ENCODE measurements at regions not wholly inside any gene's neighbourhood (a gene's known extent, or its start where the extent isn't known, plus 50 kb on each side); places are given as distances from the start of the nearest gene placed in this dataset.
"Not testable (repeated sequence)": the region's sequence is repeated elsewhere in the genome, so short reads cannot be mapped to it uniquely, and the experiment has no call there.

DNA sequence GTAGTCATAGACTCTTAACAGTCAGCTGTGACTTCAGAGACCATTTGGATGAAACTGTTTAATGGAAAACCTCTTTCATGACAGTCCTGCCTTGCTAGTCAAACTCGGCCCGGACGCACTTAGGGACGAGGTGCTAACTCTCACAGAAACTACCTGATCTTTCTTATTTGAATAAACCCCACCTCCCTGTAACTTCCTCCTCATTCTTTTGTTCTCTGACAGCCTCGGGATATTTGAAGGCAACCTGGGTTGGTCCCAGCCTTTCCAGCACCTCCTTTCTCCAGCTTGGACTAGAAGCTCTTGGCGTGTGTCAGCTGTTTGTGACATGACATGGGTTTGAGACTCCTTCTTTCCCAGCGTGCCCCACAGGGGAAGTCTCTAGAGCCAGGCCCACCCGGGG, 175.3 kb upstream of the EXOC2 start:
- no peak for ATAC-seq (ENCODE audit: low read depth)
- Mint-ChIP-seq H3K27me3 (peaks cover 13% of the 10 kb centered on the region), H3K4me1 (no peaks in the 10 kb centered on the region), H3K4me3 (no peak overlapping the region), H3K36me3 (no peaks in the 10 kb centered on the region), H3K9me3 (no peaks in the 10 kb centered on the region), H3K27ac (no peak overlapping the region)
- DNase-seq (ENCODE audit: low spot score in 2 of 2): no peak

DNA sequence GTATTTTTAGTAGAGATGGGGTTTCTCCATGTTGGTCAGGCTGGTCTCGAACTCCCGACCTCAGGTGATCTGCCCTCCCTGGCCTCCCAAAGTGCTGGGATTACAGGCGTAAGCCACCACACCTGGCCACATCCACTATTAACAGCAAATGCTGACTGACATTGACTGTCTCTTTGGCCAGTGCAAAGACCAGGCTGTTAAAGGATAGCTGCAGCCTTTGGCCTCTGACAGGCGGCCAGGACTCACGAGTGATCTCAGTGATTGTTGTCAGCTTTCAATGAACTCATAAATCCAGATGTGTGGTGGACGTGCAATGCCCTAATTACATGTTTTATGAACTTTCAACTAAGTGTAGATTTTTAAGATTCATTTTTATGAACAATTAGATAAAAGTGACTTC, 174.4 kb upstream of the EXOC2 start:
- no peaks in the 10 kb centered on the region for H3K36me3 Mint-ChIP-seq
- DNase-seq (ENCODE audit: low spot score in 2 of 2) (no peak), ATAC-seq (ENCODE audit: low read depth) (no peak)
- peaks cover 11% of the 10 kb centered on the region for H3K27me3 Mint-ChIP-seq
- H3K27ac Mint-ChIP-seq: no peak overlapping the region
- H3K4me1 Mint-ChIP-seq: no peaks in the 10 kb centered on the region
- H3K4me3 Mint-ChIP-seq: no peak overlapping the region
- H3K9me3 Mint-ChIP-seq: no peaks in the 10 kb centered on the region

- no peaks in the 10 kb centered on the region for H3K9me3 Mint-ChIP-seq
- no peak overlapping the region for H3K27ac Mint-ChIP-seq
- ATAC-seq (ENCODE audit: low read depth) (no peak), DNase-seq (ENCODE audit: low spot score in 2 of 2) (no peak)
- H3K36me3 Mint-ChIP-seq: no peaks in the 10 kb centered on the region
- no peaks in the 10 kb centered on the region for H3K4me1 Mint-ChIP-seq
- H3K27me3 Mint-ChIP-seq: peaks cover 16% of the 10 kb centered on the region
- no peak overlapping the region for H3K4me3 Mint-ChIP-seq
Observed at GRCh38 chr6:866316-866715, 173.4 kb upstream of the EXOC2 start.

DNA sequence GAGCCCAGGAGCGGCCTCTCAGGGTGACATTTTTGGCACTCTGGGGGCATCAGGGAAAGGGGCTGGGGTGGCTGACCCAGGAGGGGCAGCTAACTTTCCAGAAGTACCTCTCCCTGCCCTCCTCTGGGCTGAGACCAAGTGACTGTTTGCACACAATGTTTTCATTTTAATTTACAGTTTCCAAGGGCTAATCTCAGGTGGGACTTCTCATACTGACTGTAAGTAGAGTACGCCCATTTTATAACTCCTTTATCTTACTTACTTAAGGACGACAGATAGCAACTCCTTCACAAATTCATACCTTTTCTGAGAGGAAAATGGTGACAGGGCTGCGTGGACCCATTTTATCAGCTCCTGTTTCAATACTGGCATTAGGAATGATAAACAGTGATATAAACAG, 172.9 kb upstream of the EXOC2 start:
- Mint-ChIP-seq H3K4me3 (no peak overlapping the region), H3K4me1 (no peaks in the 10 kb centered on the region), H3K9me3 (no peaks in the 10 kb centered on the region), H3K27me3 (peaks cover 16% of the 10 kb centered on the region), H3K27ac (no peak overlapping the region), H3K36me3 (no peaks in the 10 kb centered on the region)
- ATAC-seq (ENCODE audit: low read depth) (no peak), DNase-seq (ENCODE audit: low spot score in 2 of 2) (no peak)

GRCh38 chr6:863831-864230, 170.9 kb upstream of the EXOC2 start:
- H3K27ac Mint-ChIP-seq: no peak overlapping the region
- no peak for ATAC-seq (ENCODE audit: low read depth)
- DNase-seq (ENCODE audit: low spot score in 2 of 2): no peak
- H3K36me3 Mint-ChIP-seq: no peaks in the 10 kb centered on the region
- H3K4me3 Mint-ChIP-seq: no peak overlapping the region
- H3K9me3 Mint-ChIP-seq: no peaks in the 10 kb centered on the region
- no peaks in the 10 kb centered on the region for H3K4me1 Mint-ChIP-seq
- peaks cover 17% of the 10 kb centered on the region for H3K27me3 Mint-ChIP-seq

- DNase-seq (ENCODE audit: low spot score in 2 of 2); H3K9me3 Mint-ChIP-seq; H3K4me1 Mint-ChIP-seq; H3K36me3 Mint-ChIP-seq; H3K27ac Mint-ChIP-seq; ATAC-seq (ENCODE audit: low read depth); H3K4me3 Mint-ChIP-seq: not testable (repeated sequence)
- H3K27me3 Mint-ChIP-seq: peaks cover 20% of the 10 kb centered on the region
Observed at GRCh38 chr6:863127-863526, 170.2 kb upstream of the EXOC2 start.

GRCh38 chr6:859936-860335, 167.0 kb upstream of the EXOC2 start:
- H3K9me3 Mint-ChIP-seq: no peaks in the 10 kb centered on the region
- no peak for ATAC-seq (ENCODE audit: low read depth)

GRCh38 chr6:854406-855118, 161.6 kb upstream of the EXOC2 start:
- ATAC-seq (ENCODE audit: low read depth) (no peak), DNase-seq (ENCODE audit: low spot score in 2 of 2) (no peak)
- no peak overlapping the region for H3K27ac Mint-ChIP-seq
- no peak overlapping the region for H3K4me3 Mint-ChIP-seq
- H3K4me1 Mint-ChIP-seq: no peaks in the 10 kb centered on the region
- H3K9me3 Mint-ChIP-seq: peaks cover 2% of the 10 kb centered on the region
- H3K27me3 Mint-ChIP-seq: peaks cover 13% of the 10 kb centered on the region
- peaks cover 2% of the 10 kb centered on the region for H3K36me3 Mint-ChIP-seq

More at GRCh38 chr6:859936-860335, 167.0 kb upstream of the EXOC2 start:
- Mint-ChIP-seq H3K36me3 (no peaks in the 10 kb centered on the region), H3K4me1 (no peaks in the 10 kb centered on the region), H3K27me3 (peaks cover 20% of the 10 kb centered on the region), H3K27ac (no peak overlapping the region), H3K4me3 (no peak overlapping the region)
- no peak for DNase-seq (ENCODE audit: low spot score in 2 of 2)

GRCh38 chr6:852216-852615, 159.3 kb upstream of the EXOC2 start:
- not testable (repeated sequence) for H3K27me3 Mint-ChIP-seq; DNase-seq (ENCODE audit: low spot score in 2 of 2); H3K27ac Mint-ChIP-seq; H3K9me3 Mint-ChIP-seq; H3K36me3 Mint-ChIP-seq; H3K4me3 Mint-ChIP-seq; H3K4me1 Mint-ChIP-seq; ATAC-seq (ENCODE audit: low read depth)

GRCh38 chr6:849075-849506, 156.2 kb upstream of the EXOC2 start:
- no peaks in the 10 kb centered on the region for H3K4me1 Mint-ChIP-seq
- peaks cover 2% of the 10 kb centered on the region for H3K36me3 Mint-ChIP-seq
- H3K4me3 Mint-ChIP-seq: no peak overlapping the region
- H3K27ac Mint-ChIP-seq: no peak overlapping the region
- ATAC-seq (ENCODE audit: low read depth) (no peak), DNase-seq (ENCODE audit: low spot score in 2 of 2) (no peak)
- peaks cover 9% of the 10 kb centered on the region for H3K27me3 Mint-ChIP-seq
- H3K9me3 Mint-ChIP-seq: peaks cover 2% of the 10 kb centered on the region

- Mint-ChIP-seq H3K4me1 (no peaks in the 10 kb centered on the region), H3K27ac (no peak overlapping the region), H3K4me3 (no peak overlapping the region), H3K36me3 (peaks cover 2% of the 10 kb centered on the region), H3K27me3 (peaks cover 15% of the 10 kb centered on the region), H3K9me3 (peaks cover 2% of the 10 kb centered on the region)
- DNase-seq (ENCODE audit: low spot score in 2 of 2) (no peak), ATAC-seq (ENCODE audit: low read depth) (no peak)
Observed at GRCh38 chr6:845566-845965, 152.6 kb upstream of the EXOC2 start.

DNA sequence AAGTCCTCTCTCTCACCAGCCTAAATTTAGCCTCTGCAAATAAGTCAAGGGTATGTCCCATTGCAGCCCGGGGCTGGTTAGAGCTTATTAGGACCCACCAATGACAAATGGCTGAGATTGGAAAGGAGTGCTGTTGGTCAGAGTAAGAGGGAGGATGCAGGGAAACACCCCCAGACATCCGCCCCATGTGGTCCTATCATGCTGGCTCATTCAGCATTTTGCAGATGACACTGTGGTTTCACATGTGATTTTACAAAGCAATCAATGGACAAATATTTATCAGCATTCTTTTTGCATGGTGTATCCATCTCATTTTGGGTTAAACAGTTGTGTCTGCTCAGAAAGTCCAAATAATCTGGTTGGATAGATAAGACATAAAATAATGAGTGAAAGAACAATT, 152.2 kb upstream of the EXOC2 start:
- H3K4me3 Mint-ChIP-seq: no peak overlapping the region
- peaks cover 17% of the 10 kb centered on the region for H3K27me3 Mint-ChIP-seq
- ATAC-seq (ENCODE audit: low read depth) (no peak), DNase-seq (ENCODE audit: low spot score in 2 of 2) (no peak)
- H3K4me1 Mint-ChIP-seq: no peaks in the 10 kb centered on the region
- H3K36me3 Mint-ChIP-seq: no peaks in the 10 kb centered on the region
- H3K27ac Mint-ChIP-seq: no peak overlapping the region
- H3K9me3 Mint-ChIP-seq: peaks cover 2% of the 10 kb centered on the region

- H3K27me3 Mint-ChIP-seq: peaks cover 19% of the 10 kb centered on the region
- no peak overlapping the region for H3K27ac Mint-ChIP-seq
- H3K9me3 Mint-ChIP-seq: peaks cover 5% of the 10 kb centered on the region
- DNase-seq (ENCODE audit: low spot score in 2 of 2) (no peak), ATAC-seq (ENCODE audit: low read depth) (no peak)
- no peaks in the 10 kb centered on the region for H3K36me3 Mint-ChIP-seq
- no peak overlapping the region for H3K4me3 Mint-ChIP-seq
- H3K4me1 Mint-ChIP-seq: no peaks in the 10 kb centered on the region
Observed at GRCh38 chr6:842141-842540, 149.2 kb upstream of the EXOC2 start.

DNA sequence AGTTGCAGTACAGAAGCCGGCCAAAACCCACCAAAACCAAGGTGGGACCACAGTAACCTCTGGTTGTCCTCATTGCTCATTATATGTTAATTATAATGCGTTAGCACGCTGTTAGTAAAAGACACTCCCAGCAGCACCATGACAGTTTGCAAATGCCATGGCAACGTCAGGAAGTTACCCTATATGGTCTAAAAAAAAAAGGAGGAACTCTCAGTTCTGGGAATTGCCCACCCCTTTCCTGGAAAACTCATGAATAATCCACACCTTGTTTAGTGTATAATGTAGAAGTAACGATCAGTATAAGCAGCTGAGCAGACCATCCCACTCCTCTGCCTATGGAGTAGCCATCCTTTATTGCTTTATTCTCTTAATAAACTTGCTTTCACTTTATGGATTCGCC, 148.6 kb upstream of the EXOC2 start:
- Mint-ChIP-seq H3K4me1 (no peaks in the 10 kb centered on the region), H3K36me3 (no peaks in the 10 kb centered on the region), H3K9me3 (peaks cover 5% of the 10 kb centered on the region), H3K27ac (no peak overlapping the region), H3K27me3 (peaks cover 19% of the 10 kb centered on the region), H3K4me3 (no peak overlapping the region)
- DNase-seq (ENCODE audit: low spot score in 2 of 2) (no peak), ATAC-seq (ENCODE audit: low read depth) (no peak)

- Mint-ChIP-seq H3K36me3 (peaks cover 2% of the 10 kb centered on the region), H3K9me3 (peaks cover 7% of the 10 kb centered on the region), H3K27ac (no peak overlapping the region), H3K27me3 (peaks cover 16% of the 10 kb centered on the region), H3K4me1 (peaks cover 2% of the 10 kb centered on the region), H3K4me3 (no peak overlapping the region)
- no peak for DNase-seq (ENCODE audit: low spot score in 2 of 2)
- no peak for ATAC-seq (ENCODE audit: low read depth)
Observed at GRCh38 chr6:839201-839600, 146.3 kb upstream of the EXOC2 start.

Data from memory B cell (primary cell).